Hepatocyte (in vitro differentiated cells): ENCODE measurements at regions not wholly inside any gene's neighbourhood (a gene's known extent, or its start where the extent isn't known, plus 50 kb on each side); places are given as distances from the start of the nearest gene placed in this dataset. TPM values are rescaled to one million over a fixed set of nuclear protein-coding genes. Genes with fewer than 3 reads are reported as not detected.

Experiments
- DNase-seq: peaks from one replicate; pipeline ENCODE4 v3.0.0-alpha.2; 2016; ENCODE audit warnings: low spot score
- H2AFZ ChIP-seq: fragments of 200-600 bp; sonication (generic); 2 replicates; pipeline ENCODE4 v1.6.0; 2016; ENCODE audit warnings: antibody characterized with exemption, mild to moderate bottlenecking
- H3K27ac ChIP-seq: fragments of 200-600 bp; sonication (generic); 2 replicates; pipeline ENCODE4 v1.5.1; 2016; ENCODE audit warnings: mild to moderate bottlenecking
- H3K27me3 ChIP-seq: fragments of 200-600 bp; sonication (generic); 2 replicates; pipeline ENCODE4 v1.6.1; 2016
- H3K36me3 ChIP-seq: fragments of 200-600 bp; sonication (generic); replicated peaks from 2 replicates; pipeline ENCODE4 v1.5.1; 2016; ENCODE audit warnings: low read depth; ENCODE audit not compliant: insufficient read depth
- H3K4me1 ChIP-seq: fragments of 200-600 bp; sonication (generic); 2 replicates; pipeline ENCODE4 v1.5.1; 2016; ENCODE audit warnings: mild to moderate bottlenecking, moderate library complexity; ENCODE audit not compliant: insufficient read depth
- H3K4me2 ChIP-seq: fragments of 200-600 bp; sonication (generic); 2 replicates; pipeline ENCODE4 v1.6.0; 2016
- H3K4me3 ChIP-seq: fragments of 200-600 bp; sonication (generic); 2 replicates; pipeline ENCODE4 v1.5.1; 2016; ENCODE audit warnings: mild to moderate bottlenecking
- H3K79me2 ChIP-seq: fragments of 200-600 bp; sonication (generic); 2 replicates; pipeline ENCODE4 v1.6.0; 2017; ENCODE audit warnings: mild to moderate bottlenecking
- H3K9me2 ChIP-seq: fragments of 200-600 bp; sonication (generic); replicated peaks from 2 replicates; pipeline ENCODE4 v1.6.0; 2017; ENCODE audit warnings: mild to moderate bottlenecking; ENCODE audit not compliant: insufficient read depth
- H3K9me3 ChIP-seq: fragments of 200-600 bp; sonication (generic); 2 replicates; pipeline ENCODE4 v1.5.1; 2016; ENCODE audit warnings: low read depth, mild to moderate bottlenecking
- H4K20me1 ChIP-seq: fragments of 200-600 bp; sonication (generic); 2 replicates; pipeline ENCODE4 v1.6.0; 2016; ENCODE audit warnings: mild to moderate bottlenecking; ENCODE audit not compliant: insufficient read depth, poor library complexity, severe bottlenecking
- EZH2 ChIP-seq: fragments of 200-600 bp; sonication (generic); IDR thresholded peaks from 2 replicates; pipeline ENCODE4 v1.6.1; 2016; ENCODE audit warnings: antibody characterized with exemption, mild to moderate bottlenecking, borderline replicate concordance
- EZH2phosphoT487 ChIP-seq: fragments of 200-600 bp; sonication (generic); IDR thresholded peaks from one replicate; pipeline ENCODE4 v1.6.1; 2018; ENCODE audit warnings: antibody characterized with exemption, mild to moderate bottlenecking, low read depth, moderate library complexity; ENCODE audit not compliant: unreplicated experiment, severe bottlenecking
- WGBS: methylation state at CpG from one replicate; pipeline ENCODE4 v1.1.6; 2016; ENCODE audit warnings: low lambda C conversion rate; ENCODE audit errors: missing lambda C conversion rate; 5-methylcytosine and 5-hydroxymethylcytosine counted together
- small RNA-seq: library from RNA; depleted of rRNA; stranded (forward); fragments of <200 nt; gene quantifications from one replicate; pipeline ENCODE3, GENCODE V24; 2014
- TF ChIP-seq, protein P1 (sequence below): fragments of 200-600 bp; sonication (generic); IDR thresholded peaks from 2 replicates; pipeline ENCODE4 v1.5.1; 2016; ENCODE audit warnings: antibody characterized with exemption, mild to moderate bottlenecking; ENCODE audit not compliant: poor library complexity

DNA sequence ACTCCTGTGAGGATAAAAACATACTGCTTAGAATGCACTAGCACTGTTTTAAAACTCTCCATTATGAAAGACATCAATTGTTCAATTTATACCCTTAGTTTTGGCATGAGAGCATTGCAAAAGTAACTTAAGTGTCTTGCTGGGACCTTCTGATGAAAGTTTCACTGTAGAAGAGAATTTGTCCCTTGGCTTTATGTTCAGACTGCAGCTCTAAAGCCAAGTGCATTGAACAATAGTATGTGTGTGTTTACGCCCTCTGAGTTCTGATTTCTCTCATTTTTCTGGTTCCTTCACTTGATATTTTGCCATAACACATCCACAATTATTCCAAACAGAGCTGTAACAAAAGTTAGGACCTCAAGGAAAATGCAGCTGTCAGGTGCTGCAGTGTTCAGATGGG, 474.6 kb downstream of the DISC1 start:
- 88% methylated on average over 1 of the region's 1 CpG for WGBS
- TF ChIP-seq EZH2phosphoT487 (no peak), EZH2 (no peak)
- TF ChIP-seq, protein P1, sequence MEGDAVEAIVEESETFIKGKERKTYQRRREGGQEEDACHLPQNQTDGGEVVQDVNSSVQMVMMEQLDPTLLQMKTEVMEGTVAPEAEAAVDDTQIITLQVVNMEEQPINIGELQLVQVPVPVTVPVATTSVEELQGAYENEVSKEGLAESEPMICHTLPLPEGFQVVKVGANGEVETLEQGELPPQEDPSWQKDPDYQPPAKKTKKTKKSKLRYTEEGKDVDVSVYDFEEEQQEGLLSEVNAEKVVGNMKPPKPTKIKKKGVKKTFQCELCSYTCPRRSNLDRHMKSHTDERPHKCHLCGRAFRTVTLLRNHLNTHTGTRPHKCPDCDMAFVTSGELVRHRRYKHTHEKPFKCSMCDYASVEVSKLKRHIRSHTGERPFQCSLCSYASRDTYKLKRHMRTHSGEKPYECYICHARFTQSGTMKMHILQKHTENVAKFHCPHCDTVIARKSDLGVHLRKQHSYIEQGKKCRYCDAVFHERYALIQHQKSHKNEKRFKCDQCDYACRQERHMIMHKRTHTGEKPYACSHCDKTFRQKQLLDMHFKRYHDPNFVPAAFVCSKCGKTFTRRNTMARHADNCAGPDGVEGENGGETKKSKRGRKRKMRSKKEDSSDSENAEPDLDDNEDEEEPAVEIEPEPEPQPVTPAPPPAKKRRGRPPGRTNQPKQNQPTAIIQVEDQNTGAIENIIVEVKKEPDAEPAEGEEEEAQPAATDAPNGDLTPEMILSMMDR = no peak
- Histone ChIP-seq H3K4me2 (no peak overlapping the region), H3K79me2 (no peaks in the 10 kb centered on the region), H3K9me2 (no peaks in the 10 kb centered on the region), H3K36me3 (no peaks in the 10 kb centered on the region), H4K20me1 (no peaks in the 10 kb centered on the region), H3K27ac (no peak overlapping the region), H3K27me3 (no peaks in the 10 kb centered on the region), H2AFZ (no peak overlapping the region), H3K4me3 (no peak overlapping the region), H3K9me3 (no peaks in the 10 kb centered on the region), H3K4me1 (no peaks in the 10 kb centered on the region)
- DNase-seq = no peak

DNA sequence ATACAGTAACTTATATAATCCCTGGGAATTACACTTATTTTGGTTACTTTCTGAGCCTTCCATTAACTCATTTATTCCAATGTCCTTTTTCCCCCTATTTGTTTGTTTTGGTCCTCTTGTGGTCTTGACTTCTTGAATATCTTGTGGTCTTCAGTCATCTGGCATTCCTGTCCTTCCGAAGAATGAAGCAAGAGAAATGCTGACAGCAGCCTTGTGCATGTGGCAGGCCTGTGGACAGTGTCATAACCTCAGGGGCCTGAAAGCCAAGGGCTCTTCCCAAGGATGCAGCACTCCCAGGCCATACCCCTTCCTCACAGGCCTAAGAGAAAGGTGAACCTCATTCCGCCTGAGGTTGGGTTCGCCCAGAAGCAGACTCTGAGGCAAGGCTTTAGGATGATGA, 470.2 kb downstream of the DISC1 start:
- H4K20me1 ChIP-seq = no peaks in the 10 kb centered on the region
- H3K9me2 ChIP-seq = no peaks in the 10 kb centered on the region
- H3K79me2 ChIP-seq = no peaks in the 10 kb centered on the region
- H2AFZ ChIP-seq = no peak overlapping the region
- TF ChIP-seq, protein P1 = no peak
- TF ChIP-seq EZH2phosphoT487 (no peak), EZH2 (no peak)
- WGBS = 84% methylated on average over 3 of the region's 3 CpGs
- no peak overlapping the region for H3K4me3 ChIP-seq
- H3K36me3 ChIP-seq = no peaks in the 10 kb centered on the region
- no peak overlapping the region for H3K4me2 ChIP-seq
- H3K4me1 ChIP-seq = no peaks in the 10 kb centered on the region
- no peak overlapping the region for H3K27ac ChIP-seq
- DNase-seq = no peak
- no peaks in the 10 kb centered on the region for H3K9me3 ChIP-seq
- H3K27me3 ChIP-seq = no peaks in the 10 kb centered on the region

Small RNA genes in the stretch of these regions (small RNA-seq; reads per million reads assigned to genes)
- not detected for gene BX323014.1
- gene RN7SL299P = not detected
